ENCODE measurements at regions not wholly inside any gene's neighbourhood (a gene's known extent, or its start where the extent isn't known, plus 50 kb on each side); places are given as distances from the start of the nearest gene placed in this dataset.

- DNase-seq (ENCODE audit: low spot score in 2 of 2, unreplicated experiment in 2 of 2) = no peak
- TF ChIP-seq, protein P1, sequence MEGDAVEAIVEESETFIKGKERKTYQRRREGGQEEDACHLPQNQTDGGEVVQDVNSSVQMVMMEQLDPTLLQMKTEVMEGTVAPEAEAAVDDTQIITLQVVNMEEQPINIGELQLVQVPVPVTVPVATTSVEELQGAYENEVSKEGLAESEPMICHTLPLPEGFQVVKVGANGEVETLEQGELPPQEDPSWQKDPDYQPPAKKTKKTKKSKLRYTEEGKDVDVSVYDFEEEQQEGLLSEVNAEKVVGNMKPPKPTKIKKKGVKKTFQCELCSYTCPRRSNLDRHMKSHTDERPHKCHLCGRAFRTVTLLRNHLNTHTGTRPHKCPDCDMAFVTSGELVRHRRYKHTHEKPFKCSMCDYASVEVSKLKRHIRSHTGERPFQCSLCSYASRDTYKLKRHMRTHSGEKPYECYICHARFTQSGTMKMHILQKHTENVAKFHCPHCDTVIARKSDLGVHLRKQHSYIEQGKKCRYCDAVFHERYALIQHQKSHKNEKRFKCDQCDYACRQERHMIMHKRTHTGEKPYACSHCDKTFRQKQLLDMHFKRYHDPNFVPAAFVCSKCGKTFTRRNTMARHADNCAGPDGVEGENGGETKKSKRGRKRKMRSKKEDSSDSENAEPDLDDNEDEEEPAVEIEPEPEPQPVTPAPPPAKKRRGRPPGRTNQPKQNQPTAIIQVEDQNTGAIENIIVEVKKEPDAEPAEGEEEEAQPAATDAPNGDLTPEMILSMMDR (IDR thresholded peaks at IDR 0.05; ENCODE audit: unreplicated experiment) = no peak
- Mint-ChIP-seq H3K27me3 (ENCODE audit: low read depth) (peaks cover 7% of the 10 kb centered on the region), H3K9me3 (no peaks in the 10 kb centered on the region), H3K36me3 (no peaks in the 10 kb centered on the region), H3K4me1 (peaks cover 8% of the 10 kb centered on the region), H3K4me3 (no peak overlapping the region), H3K27ac (no peak overlapping the region)
Observed at GRCh38 chr1:213685992-213686582, 301.7 kb upstream of the PROX1 start.

- Mint-ChIP-seq H3K4me3 (no peak overlapping the region), H3K27me3 (ENCODE audit: low read depth) (peaks cover 5% of the 10 kb centered on the region), H3K4me1 (peaks cover 8% of the 10 kb centered on the region), H3K36me3 (no peaks in the 10 kb centered on the region), H3K9me3 (no peaks in the 10 kb centered on the region), H3K27ac (no peak overlapping the region)
- DNase-seq (ENCODE audit: low spot score in 2 of 2, unreplicated experiment in 2 of 2) = no peak
- TF ChIP-seq, protein P1 (IDR thresholded peaks at IDR 0.05; ENCODE audit: unreplicated experiment) = no peak
Observed at GRCh38 chr1:213686983-213687382, 300.8 kb upstream of the PROX1 start.

DNA sequence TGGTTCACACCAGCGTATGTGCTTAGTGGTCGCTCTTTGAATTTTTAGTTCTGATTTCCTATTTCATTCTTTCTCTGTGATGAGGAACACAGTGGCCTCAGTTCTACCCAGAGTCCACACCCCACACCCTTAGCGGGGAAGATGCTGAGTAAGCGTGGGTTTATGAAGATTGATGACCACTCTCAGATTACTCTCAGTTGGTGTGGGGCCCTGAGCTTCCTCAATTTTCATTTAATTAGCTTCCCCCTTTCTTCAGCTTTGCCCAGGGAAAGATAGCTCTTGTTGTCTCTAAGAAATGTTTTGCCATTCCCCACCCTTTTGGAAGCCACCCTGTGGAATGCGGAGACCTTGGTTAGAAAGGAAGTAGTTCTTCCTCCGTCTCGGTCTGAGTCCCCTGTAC is 299.9 kb upstream of the PROX1 start:
- peaks cover 8% of the 10 kb centered on the region for H3K4me1 Mint-ChIP-seq
- no peak overlapping the region for H3K27ac Mint-ChIP-seq
- no peaks in the 10 kb centered on the region for H3K36me3 Mint-ChIP-seq
- H3K27me3 Mint-ChIP-seq (ENCODE audit: low read depth) = peaks cover 5% of the 10 kb centered on the region
- TF ChIP-seq, protein P1 (IDR thresholded peaks at IDR 0.05; ENCODE audit: unreplicated experiment) = no peak
- H3K9me3 Mint-ChIP-seq = no peaks in the 10 kb centered on the region
- no peak for DNase-seq (ENCODE audit: low spot score in 2 of 2, unreplicated experiment in 2 of 2)
- no peak overlapping the region for H3K4me3 Mint-ChIP-seq

- Mint-ChIP-seq H3K4me1 (peaks cover 8% of the 10 kb centered on the region), H3K9me3 (no peaks in the 10 kb centered on the region), H3K27me3 (ENCODE audit: low read depth) (peaks cover 5% of the 10 kb centered on the region), H3K27ac (no peak overlapping the region), H3K36me3 (no peaks in the 10 kb centered on the region), H3K4me3 (no peak overlapping the region)
- no peak for DNase-seq (ENCODE audit: low spot score in 2 of 2, unreplicated experiment in 2 of 2)
- TF ChIP-seq, protein P1 (IDR thresholded peaks at IDR 0.05; ENCODE audit: unreplicated experiment) = no peak
Observed at GRCh38 chr1:213688655-213689054, 299.1 kb upstream of the PROX1 start.

- Mint-ChIP-seq H3K36me3 (no peaks in the 10 kb centered on the region), H3K27ac (no peak overlapping the region), H3K4me1 (peaks cover 8% of the 10 kb centered on the region), H3K27me3 (ENCODE audit: low read depth) (peaks cover 5% of the 10 kb centered on the region), H3K9me3 (no peaks in the 10 kb centered on the region), H3K4me3 (no peak overlapping the region)
- TF ChIP-seq, protein P1 (IDR thresholded peaks at IDR 0.05; ENCODE audit: unreplicated experiment) = no peak
- no peak for DNase-seq (ENCODE audit: low spot score in 2 of 2, unreplicated experiment in 2 of 2)
Observed at GRCh38 chr1:213689260-213689659, 298.5 kb upstream of the PROX1 start.

All from mesothelial cell of epicardium (in vitro differentiated cells).